HL-60 (cell line): ENCODE measurements at regions not wholly inside any gene's neighbourhood (a gene's known extent, or its start where the extent isn't known, plus 50 kb on each side); places are given as distances from the start of the nearest gene placed in this dataset.

ENCODE experiments used
- POLR2AphosphoS5 ChIP-seq: IDR thresholded peaks from 2 replicates; pipeline ENCODE4 v1.6.1; 2012; ENCODE audit warnings: low read depth
- TF ChIP-seq, protein P1 (sequence below): IDR thresholded peaks from one replicate; pipeline ENCODE4 v1.5.1; 2011; ENCODE audit warnings: low read length, control low read depth, inconsistent platforms; ENCODE audit not compliant: insufficient read depth

DNA sequence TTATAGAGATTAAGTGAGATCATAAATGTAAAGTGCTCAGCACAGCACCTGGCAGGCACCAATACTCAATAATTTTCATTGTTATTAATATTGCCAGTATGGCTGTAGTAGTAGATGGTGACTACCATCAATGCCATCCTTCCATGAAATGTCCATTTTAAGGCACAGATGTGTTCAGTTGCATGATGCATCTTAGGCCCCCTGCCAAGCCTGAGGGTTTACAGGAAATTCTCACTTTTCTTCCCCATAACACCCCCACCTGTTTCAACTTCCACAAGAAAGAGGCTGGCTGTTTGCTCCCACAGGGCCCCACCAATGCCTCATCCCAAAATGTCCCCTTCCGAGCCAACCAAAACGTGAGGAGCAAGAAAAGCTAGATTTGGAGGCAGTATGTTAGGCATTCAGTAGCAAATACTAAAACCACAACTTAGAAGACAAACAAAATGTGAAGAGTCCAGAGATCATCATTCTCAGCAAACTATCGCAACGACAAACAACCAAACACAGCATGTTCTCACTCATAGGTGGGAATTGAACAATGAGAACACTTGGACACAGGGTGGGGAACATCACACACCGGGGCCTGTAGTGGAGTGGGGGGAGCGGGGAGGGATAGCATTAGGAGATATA is 110.6 kb upstream of the NHSL1 start:
- TF ChIP-seq, protein P1, sequence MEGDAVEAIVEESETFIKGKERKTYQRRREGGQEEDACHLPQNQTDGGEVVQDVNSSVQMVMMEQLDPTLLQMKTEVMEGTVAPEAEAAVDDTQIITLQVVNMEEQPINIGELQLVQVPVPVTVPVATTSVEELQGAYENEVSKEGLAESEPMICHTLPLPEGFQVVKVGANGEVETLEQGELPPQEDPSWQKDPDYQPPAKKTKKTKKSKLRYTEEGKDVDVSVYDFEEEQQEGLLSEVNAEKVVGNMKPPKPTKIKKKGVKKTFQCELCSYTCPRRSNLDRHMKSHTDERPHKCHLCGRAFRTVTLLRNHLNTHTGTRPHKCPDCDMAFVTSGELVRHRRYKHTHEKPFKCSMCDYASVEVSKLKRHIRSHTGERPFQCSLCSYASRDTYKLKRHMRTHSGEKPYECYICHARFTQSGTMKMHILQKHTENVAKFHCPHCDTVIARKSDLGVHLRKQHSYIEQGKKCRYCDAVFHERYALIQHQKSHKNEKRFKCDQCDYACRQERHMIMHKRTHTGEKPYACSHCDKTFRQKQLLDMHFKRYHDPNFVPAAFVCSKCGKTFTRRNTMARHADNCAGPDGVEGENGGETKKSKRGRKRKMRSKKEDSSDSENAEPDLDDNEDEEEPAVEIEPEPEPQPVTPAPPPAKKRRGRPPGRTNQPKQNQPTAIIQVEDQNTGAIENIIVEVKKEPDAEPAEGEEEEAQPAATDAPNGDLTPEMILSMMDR: no peak
- TF ChIP-seq POLR2AphosphoS5: no peak
